HCT116 (cell line): ENCODE measurements at regions not wholly inside any gene's neighbourhood (a gene's known extent, or its start where the extent isn't known, plus 50 kb on each side); places are given as distances from the start of the nearest gene placed in this dataset.

ENCODE experiments used
- ATAC-seq: fragments of 200-7000 bp; cut with Tn5 transposase; 2 replicates; pipeline ENCODE4 v1.9.1; 2020; ENCODE audit warnings: mild to moderate bottlenecking, moderate library complexity
- BruUV-seq: library from RNA; stranded (reverse); fragments of 400-500 nt; replicated peaks from 2 replicates; lab custom pipeline; 2021; lab: Mats Ljungman, UMichigan
- CTCF ChIA-PET: fragments of 300-600 bp; sonication (Branson Sonifier 250); formaldehyde crosslinking; loops from one replicate; lab custom pipeline; 2021; ENCODE audit warnings: antibody characterized with exemption; lab: Charles Lee
- POLR2A ChIA-PET: fragments of 300-600, 350-600 bp; sonication (Branson Sonifier 250); formaldehyde crosslinking; loops from one replicate; lab custom pipeline; 2021; ENCODE audit warnings: antibody characterized with exemption; lab: Charles Lee
- RAD21 ChIA-PET, 2 experiments: fragments of 300-600 bp; sonication (Branson Sonifier 250); formaldehyde crosslinking; loops; one replicate each; lab custom pipeline; 2023; ENCODE audit warnings: low total read pairs in 2 of 2; ENCODE audit not compliant: uncharacterized antibody in 2 of 2, unreplicated experiment in 2 of 2, low non-redundant PET in 1 of 2; lab: Charles Lee
- DNase-seq: peaks from one replicate; pipeline ENCODE4 v3.0.0-alpha.2; 2010; ENCODE audit warnings: low read depth, low spot score
- H2AFZ ChIP-seq: fragments of 200-600 bp; shearing (Covaris generic), sonication (generic); 2 replicates; pipeline ENCODE4 v1.6.1; 2017; ENCODE audit warnings: low read depth, mixed run types, mixed read lengths, antibody characterized with exemption, low read length; ENCODE audit not compliant: poor library complexity, severe bottlenecking
- H3K27ac ChIP-seq: 2 replicates; pipeline ENCODE4 v1.5.1; 2012; ENCODE audit warnings: low read depth, low read length
- H3K27me3 ChIP-seq: fragments of 200-600 bp; sonication (generic); 2 replicates; pipeline ENCODE4 v1.6.1; 2016; ENCODE audit warnings: mixed run types, low read length, mixed read lengths; ENCODE audit not compliant: insufficient read depth
- H3K36me3 ChIP-seq, 2 experiments: fragments of 200-500 bp in 1 of 2; fragments of 200-600 bp in 1 of 2; sonication (Bioruptor generic) in 1 of 2; sonication (generic) in 1 of 2; 2 replicates each; pipeline versions ENCODE4 v1.5.1 to v1.6.1; 2014 to 2016; ENCODE audit warnings: low read length in 2 of 2, inconsistent platforms in 1 of 2, mixed read lengths in 1 of 2, mixed run types in 1 of 2; ENCODE audit not compliant: insufficient read depth in 2 of 2, control insufficient read depth in 1 of 2
- H3K4me1 ChIP-seq, 2 experiments: fragments of 200-600 bp in 1 of 2; sonication (generic) in 1 of 2; 2 replicates each; pipeline versions ENCODE4 v1.5.1 to v1.6.1; 2012 to 2017; ENCODE audit warnings: low read length in 2 of 2, inconsistent platforms in 1 of 2, mild to moderate bottlenecking in 1 of 2, mixed read lengths in 1 of 2, mixed run types in 1 of 2, moderate library complexity in 1 of 2; ENCODE audit not compliant: insufficient read depth in 2 of 2, control insufficient read depth in 1 of 2
- H3K4me2 ChIP-seq: fragments of 200-600 bp; sonication (generic); 2 replicates; pipeline ENCODE4 v1.6.1; 2017; ENCODE audit warnings: mixed run types, low read length, mixed read lengths
- H3K4me3 ChIP-seq, 2 experiments: fragments of 200-600 bp in 1 of 2; sonication (generic) in 1 of 2; replicated peaks in 1 of 2; 2 replicates each; pipeline ENCODE4 v1.5.1; 2011 to 2016; ENCODE audit warnings: low read length in 2 of 2, control low read depth in 1 of 2, low read depth in 1 of 2, mild to moderate bottlenecking in 1 of 2, mixed read lengths in 1 of 2, mixed run types in 1 of 2
- H3K79me2 ChIP-seq: fragments of 200-600 bp; sonication (generic); 2 replicates; pipeline ENCODE4 v1.6.1; 2017; ENCODE audit warnings: mild to moderate bottlenecking, mixed run types, low read length, moderate library complexity, mixed read lengths; ENCODE audit not compliant: insufficient read depth
- H3K9ac ChIP-seq: fragments of 200-600 bp; sonication (generic); 2 replicates; pipeline ENCODE4 v1.6.1; 2016; ENCODE audit warnings: low read length, mixed read lengths
- H3K9me2 ChIP-seq: fragments of 200-600 bp; sonication (generic), shearing (Covaris generic); 2 replicates; pipeline ENCODE4 v1.6.1; 2017; ENCODE audit warnings: mixed run types, mild to moderate bottlenecking, moderate library complexity; ENCODE audit not compliant: insufficient read depth
- H3K9me3 ChIP-seq, 2 experiments: fragments of 200-500 bp in 1 of 2; fragments of 200-600 bp in 1 of 2; sonication (Bioruptor generic) in 1 of 2; sonication (generic) in 1 of 2; 2 replicates each; pipeline ENCODE4 v1.6.1; 2014 to 2017; ENCODE audit warnings: low read length in 2 of 2, mixed read lengths in 2 of 2, inconsistent platforms in 1 of 2, low read depth in 1 of 2, mild to moderate bottlenecking in 1 of 2, mixed run types in 1 of 2, moderate library complexity in 1 of 2; ENCODE audit not compliant: control insufficient read depth in 1 of 2, insufficient read depth in 1 of 2
- H4K20me1 ChIP-seq: fragments of 200-600 bp; sonication (generic), shearing (Covaris generic); 2 replicates; pipeline ENCODE4 v1.6.1; 2017; ENCODE audit warnings: mixed run types, mild to moderate bottlenecking, moderate library complexity; ENCODE audit not compliant: insufficient read depth
- CEBPB ChIP-seq: IDR thresholded peaks from 2 replicates; pipeline ENCODE4 v1.6.1; 2012; ENCODE audit warnings: low read depth
- CTCF ChIP-seq, 3 experiments: fragments of 200-600 bp in 1 of 3; sonication (generic) in 1 of 3; IDR thresholded peaks in 2 of 3; conservative IDR thresholded peaks in 1 of 3; 2 replicates each; pipeline ENCODE4 v1.5.1; 2012 to 2017; ENCODE audit warnings: low read depth in 2 of 3, low read length in 2 of 3, antibody characterized with exemption in 1 of 3, borderline replicate concordance in 1 of 3, control low read depth in 1 of 3, mild to moderate bottlenecking in 1 of 3, mixed read lengths in 1 of 3, mixed run types in 1 of 3, moderate library complexity in 1 of 3; ENCODE audit not compliant: insufficient read depth in 1 of 3
- EGR1 ChIP-seq: IDR thresholded peaks from 2 replicates; pipeline ENCODE4 v1.6.1; 2012; ENCODE audit warnings: low read depth
- ELF1 ChIP-seq: IDR thresholded peaks from 2 replicates; pipeline ENCODE4 v1.6.1; 2012; ENCODE audit warnings: low read depth, borderline replicate concordance
- FOSL1 ChIP-seq: IDR thresholded peaks from 2 replicates; pipeline ENCODE4 v1.6.1; 2012; ENCODE audit warnings: low read depth
- MAX ChIP-seq: IDR thresholded peaks from 2 replicates; pipeline ENCODE4 v1.6.1; 2012
- POLR2AphosphoS5 ChIP-seq: IDR thresholded peaks from 2 replicates; pipeline ENCODE4 v1.6.1; 2011; ENCODE audit warnings: mild to moderate bottlenecking, low read depth, low read length, moderate library complexity
- RAD21 ChIP-seq: IDR thresholded peaks from 2 replicates; pipeline ENCODE4 v1.6.1; 2012; ENCODE audit warnings: low read depth, mild to moderate bottlenecking
- REST ChIP-seq: IDR thresholded peaks from 2 replicates; pipeline ENCODE4 v1.6.1; 2012; ENCODE audit warnings: low read depth
- SIN3A ChIP-seq: IDR thresholded peaks from 2 replicates; pipeline ENCODE4 v1.6.1; 2012; ENCODE audit warnings: low read depth
- SP1 ChIP-seq: IDR thresholded peaks from 2 replicates; pipeline ENCODE4 v1.6.1; 2012; ENCODE audit warnings: low read depth
- SRF ChIP-seq: IDR thresholded peaks from 2 replicates; pipeline ENCODE4 v1.6.1; 2012; ENCODE audit warnings: low read depth
- TCF7L2 ChIP-seq: IDR thresholded peaks from 2 replicates; pipeline ENCODE4 v1.7.0; 2011; ENCODE audit warnings: borderline replicate concordance, inconsistent platforms; ENCODE audit not compliant: insufficient read depth, insufficient read length; ENCODE audit errors: extremely low read depth
- ZFX ChIP-seq: fragments of 450-650 bp; IDR thresholded peaks from 2 replicates; pipeline ENCODE4 v1.6.1; 2017
- ZNF274 ChIP-seq: fragments of 200-500 bp; sonication (Bioruptor generic); IDR thresholded peaks from 2 replicates; pipeline ENCODE4 v1.6.1; 2014; ENCODE audit warnings: mild to moderate bottlenecking, low read depth, low read length, inconsistent platforms
- intact Hi-C: fragments of 100-400 bp; cut with micrococcal nuclease; formaldehyde crosslinking; loops from 2 replicates; pipeline ENCODE4 v1.10.0; 2022

- ChIA-PET POLR2A (no interaction called here), CTCF (no interaction called here), RAD21 (no interaction called here)
- no peak overlapping the region for H3K27ac ChIP-seq
- TF ChIP-seq TCF7L2, result no peak
- no peak for TF ChIP-seq ELF1
- no peak for TF ChIP-seq ZNF274
- TF ChIP-seq MAX, result no peak
- no peak for TF ChIP-seq EGR1
- TF ChIP-seq FOSL1, result no peak
- TF ChIP-seq SRF, result no peak
- TF ChIP-seq SIN3A, result no peak
- no peak for TF ChIP-seq REST
- TF ChIP-seq RAD21, result no peak
- no peak for TF ChIP-seq ZFX
- no peak for TF ChIP-seq POLR2AphosphoS5
- TF ChIP-seq CTCF (IDR thresholded peaks at IDR 0.05 in 2 of 3, conservative IDR thresholded peaks at IDR 0.05 in 1 of 3; ENCODE audit: borderline replicate concordance in 1 of 3, insufficient read depth in 1 of 3, low read depth in 2 of 3, low read length in 2 of 3), result no peak
- no peak for TF ChIP-seq SP1
- TF ChIP-seq CEBPB, result no peak
- no TSS peak for BruUV-seq
- H3K9me2 ChIP-seq, result no peaks in the 10 kb centered on the region
- intact Hi-C loops, result no loop called here
- H3K36me3 ChIP-seq, result no peaks in the 10 kb centered on the region
- DNase-seq (no peak), ATAC-seq (no peak)
- no peak overlapping the region for H2AFZ ChIP-seq
- peaks cover 19 to 21% of the 10 kb centered on the region in 2 experiments; a peak in 2 of 4 replicates for H3K9me3 ChIP-seq
- no peaks in the 10 kb centered on the region for H3K4me1 ChIP-seq
- H3K27me3 ChIP-seq, result no peaks in the 10 kb centered on the region
- no peak overlapping the region for H3K4me2 ChIP-seq
- no peaks in the 10 kb centered on the region for H4K20me1 ChIP-seq
- no peaks in the 10 kb centered on the region for H3K79me2 ChIP-seq
- no peak overlapping the region for H3K4me3 ChIP-seq
- no peak overlapping the region for H3K9ac ChIP-seq
Measured at GRCh38 chr18:55777666-55778304, 189.8 kb upstream of the TCF4 start.
